ENCODE measurements at regions not wholly inside any gene's neighbourhood (a gene's known extent, or its start where the extent isn't known, plus 50 kb on each side); places are given as distances from the start of the nearest gene placed in this dataset.

DNA sequence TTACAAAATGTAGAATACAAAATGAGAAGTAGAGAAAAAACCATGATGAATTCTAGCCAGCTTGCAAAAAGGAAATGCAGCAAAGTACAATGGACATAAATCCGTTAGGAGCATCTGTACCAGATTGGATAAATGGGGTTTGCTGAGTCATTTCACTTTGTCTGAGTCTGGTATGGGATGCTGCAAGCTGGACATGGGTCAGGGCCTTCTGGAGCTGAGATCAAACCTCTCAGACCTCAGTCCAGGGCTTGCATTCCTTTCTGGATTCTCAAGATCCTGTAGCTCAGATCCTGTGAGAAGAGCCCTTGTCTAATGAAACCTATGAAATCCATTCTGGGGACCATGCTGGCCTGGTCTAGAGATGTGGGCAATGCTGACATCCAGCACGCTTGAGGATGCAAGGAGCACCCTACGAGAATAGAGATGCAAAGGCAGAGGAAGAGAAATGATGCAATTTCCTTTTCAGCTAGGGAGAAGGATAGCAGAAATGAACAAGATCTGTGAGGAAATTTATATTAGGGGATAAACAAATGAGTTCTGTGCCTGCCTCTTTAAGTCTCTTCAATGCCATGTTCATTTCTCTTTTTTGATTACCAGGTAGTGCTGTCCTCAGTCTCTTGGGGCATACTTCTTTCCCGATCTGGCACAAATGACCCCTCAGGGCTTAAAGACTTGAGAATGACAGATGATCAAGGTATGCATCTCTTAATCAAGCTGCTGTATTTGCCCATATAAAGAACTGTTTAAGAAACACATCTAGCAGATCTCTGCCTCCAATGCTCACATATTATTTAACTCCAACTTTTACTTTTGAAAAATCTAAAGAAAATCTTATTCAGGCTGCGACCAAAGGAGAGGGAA is 230.4 kb downstream of the MEIS1 start:
- TF ChIP-seq CTBP1 (IDR thresholded peaks at IDR 0.05; ENCODE audit: borderline replicate concordance) (no peak), TARDBP (IDR thresholded peaks at IDR 0.05) (no peak), SUZ12 (IDR thresholded peaks at IDR 0.05) (no peak), FOXM1 (IDR thresholded peaks at IDR 0.05; ENCODE audit: borderline replicate concordance) (no peak)

Data from HEK293T (cell line).